ENCODE measurements at regions not wholly inside any gene's neighbourhood (a gene's known extent, or its start where the extent isn't known, plus 50 kb on each side); places are given as distances from the start of the nearest gene placed in this dataset.

DNA sequence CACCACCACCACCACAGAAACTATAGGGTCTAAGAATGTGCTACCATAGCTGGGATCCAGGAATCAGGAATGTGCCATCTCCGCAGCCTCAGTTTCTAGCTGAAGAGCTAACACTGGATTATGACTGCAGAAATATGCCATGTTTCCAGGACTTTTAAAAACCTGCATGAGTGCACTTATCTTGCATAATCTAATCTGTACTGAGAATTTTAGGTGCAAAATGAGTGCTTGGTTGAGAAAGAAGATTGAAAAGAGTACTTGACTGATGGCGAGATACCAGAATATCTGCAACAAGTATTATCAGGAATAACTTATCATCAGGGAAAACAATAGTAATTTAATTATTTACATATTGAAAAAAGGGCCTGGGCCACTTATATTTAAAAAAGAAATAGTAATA, 97.2 kb upstream of the FAM216B start:
- TF ChIP-seq EP300 (IDR thresholded peaks at IDR 0.05), result no peak
- TF ChIP-seq, protein P1, sequence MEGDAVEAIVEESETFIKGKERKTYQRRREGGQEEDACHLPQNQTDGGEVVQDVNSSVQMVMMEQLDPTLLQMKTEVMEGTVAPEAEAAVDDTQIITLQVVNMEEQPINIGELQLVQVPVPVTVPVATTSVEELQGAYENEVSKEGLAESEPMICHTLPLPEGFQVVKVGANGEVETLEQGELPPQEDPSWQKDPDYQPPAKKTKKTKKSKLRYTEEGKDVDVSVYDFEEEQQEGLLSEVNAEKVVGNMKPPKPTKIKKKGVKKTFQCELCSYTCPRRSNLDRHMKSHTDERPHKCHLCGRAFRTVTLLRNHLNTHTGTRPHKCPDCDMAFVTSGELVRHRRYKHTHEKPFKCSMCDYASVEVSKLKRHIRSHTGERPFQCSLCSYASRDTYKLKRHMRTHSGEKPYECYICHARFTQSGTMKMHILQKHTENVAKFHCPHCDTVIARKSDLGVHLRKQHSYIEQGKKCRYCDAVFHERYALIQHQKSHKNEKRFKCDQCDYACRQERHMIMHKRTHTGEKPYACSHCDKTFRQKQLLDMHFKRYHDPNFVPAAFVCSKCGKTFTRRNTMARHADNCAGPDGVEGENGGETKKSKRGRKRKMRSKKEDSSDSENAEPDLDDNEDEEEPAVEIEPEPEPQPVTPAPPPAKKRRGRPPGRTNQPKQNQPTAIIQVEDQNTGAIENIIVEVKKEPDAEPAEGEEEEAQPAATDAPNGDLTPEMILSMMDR (IDR thresholded peaks at IDR 0.05), result no peak
